ENCODE measurements at regions not wholly inside any gene's neighbourhood (a gene's known extent, or its start where the extent isn't known, plus 50 kb on each side); places are given as distances from the start of the nearest gene placed in this dataset.

- DNase-seq (ENCODE audit: low read depth), result peak; percentile 35
Observed at GRCh38 chr18:34592961-34593382, 117.1 kb upstream of the DTNA start.

GRCh38 chr18:34594266-34594665, 115.8 kb upstream of the DTNA start:
- DNase-seq (ENCODE audit: low read depth), result no peak

- peak; percentile 15 for DNase-seq (ENCODE audit: low read depth)
Observed at GRCh38 chr18:34595690-34596089, 114.4 kb upstream of the DTNA start.

GRCh38 chr18:34598120-34598635, 111.9 kb upstream of the DTNA start:
- no peak for DNase-seq (ENCODE audit: low read depth)

GRCh38 chr18:34600158-34600557, 109.9 kb upstream of the DTNA start:
- DNase-seq (ENCODE audit: low read depth), result no peak

- DNase-seq (ENCODE audit: low read depth), result no peak
Observed at GRCh38 chr18:34600874-34601656, 109.0 kb upstream of the DTNA start.

- DNase-seq (ENCODE audit: low read depth), result no peak
Observed at GRCh38 chr18:34604591-34604990, 105.5 kb upstream of the DTNA start.

- DNase-seq (ENCODE audit: low read depth), result no peak
Observed at GRCh38 chr18:34606851-34607250, 103.2 kb upstream of the DTNA start.

GRCh38 chr18:34608064-34608463, 102.0 kb upstream of the DTNA start:
- DNase-seq (ENCODE audit: low read depth), result no peak

- no peak for DNase-seq (ENCODE audit: low read depth)
Observed at GRCh38 chr18:34609986-34610648, 100.0 kb upstream of the DTNA start.

GRCh38 chr18:34611904-34612303, 98.2 kb upstream of the DTNA start:
- no peak for DNase-seq (ENCODE audit: low read depth)

GRCh38 chr18:34620258-34620861, 89.7 kb upstream of the DTNA start:
- DNase-seq (ENCODE audit: low read depth), result no peak

GRCh38 chr18:34623557-34623956, 86.5 kb upstream of the DTNA start:
- no peak for DNase-seq (ENCODE audit: low read depth)

GRCh38 chr18:34624551-34624950, 85.5 kb upstream of the DTNA start:
- DNase-seq (ENCODE audit: low read depth), result no peak

- DNase-seq (ENCODE audit: low read depth), result peak; percentile 38
Observed at GRCh38 chr18:34626404-34627136, 83.5 kb upstream of the DTNA start.

- no peak for DNase-seq (ENCODE audit: low read depth)
Observed at GRCh38 chr18:34627137-34627920, 82.8 kb upstream of the DTNA start.

- DNase-seq (ENCODE audit: low read depth), result no peak
Observed at GRCh38 chr18:34631093-34631966, 78.8 kb upstream of the DTNA start.

GRCh38 chr18:34632321-34632720, 77.8 kb upstream of the DTNA start:
- DNase-seq (ENCODE audit: low read depth), result no peak

GRCh38 chr18:34633368-34633767, 76.7 kb upstream of the DTNA start:
- no peak for DNase-seq (ENCODE audit: low read depth)

Measured in HT1080 (cell line).